Central memory CD8-positive, alpha-beta T cell (primary cell): ENCODE measurements at regions not wholly inside any gene's neighbourhood (a gene's known extent, or its start where the extent isn't known, plus 50 kb on each side); places are given as distances from the start of the nearest gene placed in this dataset.
"Not testable (repeated sequence)": the region's sequence is repeated elsewhere in the genome, so short reads cannot be mapped to it uniquely, and the experiment has no call there.

ENCODE experiments used
- ATAC-seq: fragments of 150-1000 bp; cut with Tn5 transposase; replicated peaks from 2 replicates; pipeline ENCODE4 v1.10.0; 2022; ENCODE audit warnings: mild to moderate bottlenecking, moderate FRiP score, moderate number of reproducible peaks; ENCODE audit not compliant: poor library complexity, severe bottlenecking; ENCODE audit errors: extremely low read depth
- DNase-seq, 2 donors: peaks; one replicate each; pipeline ENCODE4 v3.0.0; 2021; ENCODE audit warnings: low spot score in 2 of 2
- H3K27ac Mint-ChIP-seq: one replicate; pipeline ENCODE4 v1.8.0; 2022; ENCODE audit warnings: low read depth, mild to moderate bottlenecking, moderate library complexity, mixed read lengths
- H3K27me3 Mint-ChIP-seq: one replicate; pipeline ENCODE4 v1.8.0; 2022; ENCODE audit warnings: mixed read lengths
- H3K36me3 Mint-ChIP-seq: one replicate; pipeline ENCODE4 v1.8.0; 2022; ENCODE audit warnings: mild to moderate bottlenecking, moderate library complexity, mixed read lengths; ENCODE audit not compliant: insufficient read depth
- H3K4me1 Mint-ChIP-seq: one replicate; pipeline ENCODE4 v1.8.0; 2022; ENCODE audit warnings: mixed read lengths
- H3K4me3 Mint-ChIP-seq: one replicate; pipeline ENCODE4 v1.8.0; 2022; ENCODE audit warnings: mild to moderate bottlenecking, moderate library complexity, mixed read lengths
- H3K9me3 Mint-ChIP-seq: one replicate; pipeline ENCODE4 v1.8.0; 2022; ENCODE audit warnings: mixed read lengths

DNA sequence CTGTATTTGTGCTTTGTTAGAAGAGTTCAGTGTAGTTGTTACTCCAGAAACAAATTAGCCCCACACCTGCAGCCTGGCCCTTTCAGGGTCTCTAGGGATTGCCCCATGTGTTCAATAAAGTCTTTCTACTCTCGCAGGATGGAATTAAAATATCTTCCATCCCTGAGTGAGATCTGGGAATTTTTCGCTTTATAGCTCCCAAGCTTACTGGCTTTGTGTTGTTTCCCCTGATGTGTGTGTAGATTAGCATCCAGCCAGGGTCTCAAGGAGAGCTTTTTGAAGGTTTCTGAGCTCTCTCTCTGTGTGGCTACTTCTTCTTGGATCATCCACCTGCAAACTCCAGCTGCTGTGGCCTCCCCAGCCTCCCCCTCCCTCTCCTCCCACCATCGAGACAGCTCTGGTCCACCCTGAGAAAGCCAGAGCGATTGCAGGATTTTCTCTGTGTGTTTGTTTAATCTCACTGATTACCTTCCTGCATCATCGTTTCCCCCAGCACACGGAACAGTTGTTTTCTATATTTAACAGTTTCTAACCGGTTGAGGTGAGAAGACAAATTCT, 553.5 kb downstream of the TBC1D22A start:
- H3K36me3 Mint-ChIP-seq = no peaks in the 10 kb centered on the region
- H3K27ac Mint-ChIP-seq = no peak overlapping the region
- H3K4me1 Mint-ChIP-seq = no peaks in the 10 kb centered on the region
- DNase-seq (no peak), ATAC-seq (no peak)
- no peak overlapping the region for H3K4me3 Mint-ChIP-seq
- peaks cover 44% of the 10 kb centered on the region for H3K27me3 Mint-ChIP-seq
- no peaks in the 10 kb centered on the region for H3K9me3 Mint-ChIP-seq

DNA sequence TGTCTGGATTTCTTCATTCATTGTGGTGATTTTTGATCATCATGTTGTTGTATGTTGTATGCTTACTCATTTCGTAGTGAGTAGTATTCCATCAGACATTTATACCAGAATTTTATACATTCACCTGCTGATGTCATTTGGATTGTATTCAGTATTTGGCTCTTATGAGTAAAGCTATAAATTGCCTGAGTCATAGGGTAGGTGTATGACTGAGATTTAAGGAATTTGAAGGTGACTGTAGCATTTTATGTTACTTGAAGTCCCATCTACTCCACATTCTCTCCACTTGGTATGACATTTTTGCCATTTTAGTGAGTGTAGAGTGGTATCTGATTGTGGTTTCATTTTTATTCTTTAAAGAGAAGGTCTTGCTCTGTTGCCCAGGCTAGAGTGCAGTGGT, 548.2 kb downstream of the TBC1D22A start:
- no peak for ATAC-seq

DNA sequence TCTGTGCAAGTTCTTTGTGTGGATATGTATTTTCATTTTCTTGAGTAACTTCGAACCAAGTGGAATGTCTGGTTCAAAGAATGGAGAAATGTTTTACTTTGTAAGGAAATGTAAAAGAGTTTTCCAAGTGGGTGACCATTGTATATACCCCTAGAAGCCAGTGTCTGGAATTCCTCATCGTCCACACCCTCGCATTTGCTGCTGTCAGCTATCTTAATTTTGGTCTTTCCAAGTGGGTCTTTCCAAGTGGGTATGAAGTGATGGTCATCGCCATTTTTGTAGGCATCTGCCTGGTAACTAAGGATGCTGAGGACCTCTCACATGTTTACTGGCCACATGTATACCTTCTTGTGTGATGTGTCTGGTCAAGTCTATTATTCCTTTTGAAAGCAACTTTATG, 547.5 kb downstream of the TBC1D22A start:
- ATAC-seq (no peak), DNase-seq (no peak)
- peaks cover 18% of the 10 kb centered on the region for H3K27me3 Mint-ChIP-seq
- H3K4me1 Mint-ChIP-seq = no peaks in the 10 kb centered on the region
- H3K27ac Mint-ChIP-seq = no peak overlapping the region
- no peaks in the 10 kb centered on the region for H3K9me3 Mint-ChIP-seq
- H3K36me3 Mint-ChIP-seq = peaks cover 2% of the 10 kb centered on the region
- no peak overlapping the region for H3K4me3 Mint-ChIP-seq

More for the DNA sequence above, 548.2 kb downstream of the TBC1D22A start:
- Mint-ChIP-seq H3K4me3 (no peak overlapping the region), H3K9me3 (no peaks in the 10 kb centered on the region), H3K36me3 (peaks cover 2% of the 10 kb centered on the region), H3K27ac (no peak overlapping the region), H3K27me3 (peaks cover 25% of the 10 kb centered on the region), H3K4me1 (no peaks in the 10 kb centered on the region)
- DNase-seq = no peak

DNA sequence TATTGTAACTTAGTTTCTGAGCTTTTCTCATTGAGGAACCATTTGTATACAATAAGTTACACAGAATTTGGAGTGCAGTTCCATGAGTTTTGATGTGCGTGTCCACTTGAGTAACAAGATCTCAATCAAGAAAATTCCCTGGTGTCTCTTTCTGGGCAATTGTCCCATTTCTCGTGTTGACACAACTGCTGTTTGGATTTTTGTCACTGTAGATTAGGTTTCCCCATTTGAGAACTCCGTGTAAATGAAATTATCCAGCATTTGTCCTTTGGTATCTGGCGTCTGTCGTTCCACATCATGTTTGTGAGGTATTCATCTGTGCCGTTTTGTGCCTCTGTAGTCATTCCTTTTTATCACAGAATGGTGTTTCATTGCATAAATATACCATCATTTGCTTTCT, 547.0 kb downstream of the TBC1D22A start:
- Mint-ChIP-seq H3K27me3 (peaks cover 14% of the 10 kb centered on the region), H3K36me3 (peaks cover 2% of the 10 kb centered on the region), H3K4me1 (no peaks in the 10 kb centered on the region), H3K9me3 (no peaks in the 10 kb centered on the region), H3K4me3 (no peak overlapping the region), H3K27ac (no peak overlapping the region)
- ATAC-seq (no peak), DNase-seq (no peak)

DNA sequence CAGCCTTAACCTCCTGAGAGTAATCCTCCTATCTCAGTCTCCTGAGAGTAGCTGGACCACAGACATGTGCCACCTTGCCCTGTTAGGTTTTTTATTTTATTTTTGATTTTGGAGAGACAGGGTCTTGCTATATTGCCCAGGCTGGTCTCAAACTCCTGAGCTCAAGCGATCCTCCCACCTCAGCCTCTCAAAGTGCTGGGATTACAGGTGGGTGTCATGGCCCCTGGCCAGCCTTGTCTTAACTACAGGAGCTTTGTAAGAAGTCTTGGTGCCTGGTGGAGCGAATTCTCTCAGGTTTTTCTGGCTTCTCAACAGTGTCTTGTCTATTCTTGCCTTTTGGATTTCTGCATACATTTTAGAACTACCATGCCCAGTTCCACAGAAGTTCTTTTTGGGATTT, 546.4 kb downstream of the TBC1D22A start:
- DNase-seq = no peak
- H3K27ac Mint-ChIP-seq = no peak overlapping the region
- no peak for ATAC-seq
- H3K27me3 Mint-ChIP-seq = peaks cover 8% of the 10 kb centered on the region
- H3K36me3 Mint-ChIP-seq = peaks cover 2% of the 10 kb centered on the region
- no peaks in the 10 kb centered on the region for H3K4me1 Mint-ChIP-seq
- no peaks in the 10 kb centered on the region for H3K9me3 Mint-ChIP-seq
- no peak overlapping the region for H3K4me3 Mint-ChIP-seq

DNA sequence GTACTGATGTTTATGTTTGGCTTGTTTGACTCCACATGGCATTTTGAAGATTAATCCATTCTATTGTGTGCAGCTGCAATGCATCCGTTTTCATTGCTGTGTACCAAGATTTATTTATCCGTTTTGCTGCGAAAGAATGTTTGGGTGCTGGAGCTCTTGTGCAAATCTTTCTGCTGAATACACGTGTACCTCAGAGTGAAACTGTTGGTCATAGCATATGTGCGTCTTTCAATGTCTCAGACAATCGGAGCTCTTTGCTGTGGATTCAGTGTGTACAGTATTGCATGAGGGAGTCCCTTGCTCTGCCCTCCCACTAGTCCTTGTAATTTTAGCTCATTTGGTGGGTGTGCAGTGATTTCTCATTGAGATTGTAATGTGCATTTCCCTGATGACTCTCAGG, 545.4 kb downstream of the TBC1D22A start:
- H3K27me3 Mint-ChIP-seq = no peaks in the 10 kb centered on the region
- DNase-seq (no peak), ATAC-seq (no peak)
- H3K4me1 Mint-ChIP-seq = no peaks in the 10 kb centered on the region
- no peaks in the 10 kb centered on the region for H3K9me3 Mint-ChIP-seq
- no peak overlapping the region for H3K4me3 Mint-ChIP-seq
- H3K27ac Mint-ChIP-seq = no peak overlapping the region
- H3K36me3 Mint-ChIP-seq = peaks cover 2% of the 10 kb centered on the region

DNA sequence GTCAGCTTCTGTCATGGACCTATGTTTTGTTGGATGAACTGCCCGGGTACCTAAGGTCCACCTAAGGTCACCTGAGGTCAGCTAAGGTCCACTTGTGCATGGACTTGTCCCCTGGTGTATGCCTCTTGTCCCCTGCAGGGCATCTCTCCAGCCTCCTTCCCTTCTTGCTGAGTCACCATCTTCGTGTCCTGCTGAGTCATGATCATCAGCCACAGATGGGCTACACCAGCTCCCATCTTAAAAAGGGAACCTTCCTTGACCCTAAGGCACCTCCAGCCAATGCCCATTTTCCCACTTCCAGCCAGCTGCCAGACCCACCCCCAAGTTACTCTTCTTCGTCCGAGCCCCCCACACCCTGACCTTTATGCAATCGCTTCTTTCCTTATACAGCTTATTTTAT, 544.9 kb downstream of the TBC1D22A start:
- H3K4me1 Mint-ChIP-seq = no peaks in the 10 kb centered on the region
- H3K4me3 Mint-ChIP-seq = no peak overlapping the region
- ATAC-seq (no peak), DNase-seq (no peak)
- no peak overlapping the region for H3K27ac Mint-ChIP-seq
- H3K36me3 Mint-ChIP-seq = peaks cover 2% of the 10 kb centered on the region
- H3K27me3 Mint-ChIP-seq = no peaks in the 10 kb centered on the region
- no peaks in the 10 kb centered on the region for H3K9me3 Mint-ChIP-seq

DNA sequence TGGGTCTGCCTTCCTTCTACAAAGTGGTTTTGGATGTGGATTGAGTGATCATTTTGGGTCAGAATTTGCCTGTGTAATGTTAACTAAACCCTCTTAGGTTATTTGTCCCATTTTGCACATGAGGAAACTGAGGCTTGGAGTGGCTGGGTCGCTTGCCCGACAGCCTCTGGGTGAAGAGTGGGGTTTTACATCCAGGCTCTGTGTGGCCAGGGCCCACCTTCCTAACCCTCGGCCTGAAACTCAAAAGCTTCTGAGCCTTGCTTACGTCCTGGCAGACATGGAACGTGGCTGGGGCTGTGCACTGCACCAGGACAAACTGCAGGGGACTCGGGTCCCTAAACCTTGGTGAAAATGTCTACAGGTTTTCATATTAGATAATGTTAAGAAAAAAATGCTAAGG, 542.4 kb downstream of the TBC1D22A start:
- H3K36me3 Mint-ChIP-seq = peaks cover 2% of the 10 kb centered on the region
- ATAC-seq (no peak), DNase-seq (no peak)
- no peaks in the 10 kb centered on the region for H3K4me1 Mint-ChIP-seq
- no peak overlapping the region for H3K27ac Mint-ChIP-seq
- H3K9me3 Mint-ChIP-seq = no peaks in the 10 kb centered on the region
- H3K27me3 Mint-ChIP-seq = no peaks in the 10 kb centered on the region
- H3K4me3 Mint-ChIP-seq = no peak overlapping the region

DNA sequence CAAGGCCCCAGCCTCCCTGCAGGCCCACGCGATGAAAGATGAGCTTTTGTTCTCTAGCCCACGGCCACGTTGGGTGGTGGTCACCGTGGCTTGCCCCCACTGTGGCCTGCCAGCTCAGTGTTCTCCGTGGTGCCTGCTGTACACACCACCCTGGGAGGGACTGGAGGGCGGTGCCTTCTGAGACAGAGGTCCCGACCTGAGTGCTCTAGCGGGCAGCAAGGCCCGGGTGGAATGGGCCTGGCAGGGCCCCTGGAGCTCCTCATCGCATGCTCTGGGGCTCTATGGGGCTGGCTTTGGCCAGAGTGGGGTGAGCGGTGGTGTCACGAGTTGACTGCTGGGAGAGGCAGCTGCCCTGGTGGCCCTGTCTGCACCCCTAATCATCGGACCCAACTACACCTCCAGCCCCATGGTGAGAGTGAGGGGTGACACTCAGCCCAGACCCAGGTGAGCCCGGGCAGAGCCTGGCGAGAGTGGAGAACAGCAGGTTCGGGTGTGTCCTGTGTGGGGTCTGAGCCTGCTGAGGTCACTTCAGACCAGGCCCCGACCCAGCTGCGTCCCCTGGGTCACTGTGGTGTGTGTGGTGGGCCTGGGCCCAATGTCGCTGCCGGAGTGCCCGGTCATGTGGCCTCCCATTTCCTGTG, 541.9 kb downstream of the TBC1D22A start:
- H3K4me1 Mint-ChIP-seq = no peaks in the 10 kb centered on the region
- no peak overlapping the region for H3K4me3 Mint-ChIP-seq
- no peaks in the 10 kb centered on the region for H3K9me3 Mint-ChIP-seq
- H3K27ac Mint-ChIP-seq = no peak overlapping the region
- ATAC-seq (no peak), DNase-seq (no peak)
- H3K27me3 Mint-ChIP-seq = no peaks in the 10 kb centered on the region
- peaks cover 2% of the 10 kb centered on the region for H3K36me3 Mint-ChIP-seq

DNA sequence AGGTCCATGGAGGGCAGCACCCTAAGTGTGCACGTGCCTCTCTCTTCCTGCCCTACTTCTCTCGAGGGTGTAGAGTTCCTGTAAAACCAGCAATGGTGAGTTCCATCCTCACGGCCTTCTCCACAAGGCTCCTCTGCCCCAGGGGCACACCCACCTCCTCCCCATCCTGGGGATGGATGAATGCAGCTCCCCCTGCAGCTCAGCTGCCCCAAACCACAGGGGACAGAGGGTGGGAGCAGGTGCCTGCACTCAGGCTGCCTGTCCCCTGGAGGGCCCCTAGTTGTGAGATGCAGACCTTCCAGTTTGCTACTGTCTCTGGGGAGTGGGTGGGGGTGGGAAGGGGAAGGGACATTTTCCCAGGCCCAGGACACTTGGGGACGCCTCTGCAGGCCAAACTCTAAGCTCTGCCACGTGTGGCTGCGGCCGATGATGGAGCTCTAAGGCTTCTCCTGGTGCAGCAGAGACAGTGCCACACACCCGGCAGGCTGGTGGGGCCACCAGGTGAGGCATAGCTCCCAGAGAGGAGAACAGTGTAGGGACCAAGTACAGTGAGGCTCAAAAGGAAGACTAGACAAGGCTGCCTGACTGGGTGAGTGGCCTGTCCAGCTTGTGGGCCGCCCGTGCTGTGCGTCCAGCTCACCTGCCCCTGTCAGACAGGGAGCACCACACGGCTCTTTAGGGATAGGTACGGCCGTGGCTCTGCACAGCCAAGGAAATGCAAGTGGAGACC, 540.9 kb downstream of the TBC1D22A start:
- Mint-ChIP-seq H3K27ac (no peak overlapping the region), H3K36me3 (peaks cover 2% of the 10 kb centered on the region), H3K4me1 (no peaks in the 10 kb centered on the region), H3K9me3 (no peaks in the 10 kb centered on the region), H3K27me3 (no peaks in the 10 kb centered on the region), H3K4me3 (no peak overlapping the region)
- DNase-seq (no peak), ATAC-seq (no peak)

DNA sequence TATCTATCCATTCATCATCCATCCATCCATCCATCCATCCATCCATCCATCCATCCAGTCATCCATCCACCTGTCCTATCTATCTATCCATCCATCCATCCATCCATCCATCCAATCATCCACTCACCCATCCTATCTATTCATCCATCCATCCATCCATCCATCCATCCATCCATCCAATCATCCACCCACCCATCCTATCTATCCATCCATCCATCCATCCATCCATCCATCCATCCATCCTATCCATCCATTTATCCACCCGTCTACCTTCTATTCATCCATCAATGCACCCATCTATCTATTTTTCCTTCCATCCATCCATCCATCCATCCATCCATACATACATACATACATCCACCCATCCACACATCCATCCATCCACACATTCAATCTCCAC, 540.1 kb downstream of the TBC1D22A start:
- H3K27me3 Mint-ChIP-seq = not testable (repeated sequence)

DNA sequence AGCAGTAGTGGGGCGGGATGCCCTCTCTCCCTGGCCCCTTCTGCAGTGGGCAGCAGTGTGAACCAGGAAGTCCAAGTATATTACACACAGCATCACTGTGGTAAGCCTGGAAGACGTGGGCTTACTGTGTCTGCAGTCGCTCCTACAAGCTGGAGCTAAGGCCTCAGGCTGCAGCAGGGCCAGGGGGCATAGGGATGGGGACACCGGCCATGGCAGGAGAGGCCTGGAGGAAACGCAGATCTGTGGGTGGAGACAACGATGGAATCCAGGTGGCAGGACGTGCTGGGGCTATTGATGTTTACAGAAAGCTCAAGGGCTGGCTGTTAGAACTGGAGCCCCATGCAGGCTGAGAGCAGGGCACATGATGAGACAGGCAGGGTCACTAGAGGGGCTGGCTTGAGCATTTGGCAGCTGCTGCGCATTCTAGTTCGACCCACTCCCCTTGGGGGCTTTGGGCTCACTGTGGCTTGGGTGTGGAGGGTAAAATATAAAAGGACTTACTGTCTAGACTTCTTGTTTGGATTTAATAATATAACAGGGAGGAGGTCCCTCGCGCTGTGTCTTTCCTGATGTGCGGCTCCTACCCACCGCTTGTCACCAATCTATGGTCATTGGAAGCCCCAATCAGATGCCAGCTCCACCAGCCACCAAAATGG, 539.5 kb downstream of the TBC1D22A start:
- no peak overlapping the region for H3K27ac Mint-ChIP-seq
- H3K36me3 Mint-ChIP-seq = peaks cover under 1% of the 10 kb centered on the region
- H3K27me3 Mint-ChIP-seq = peaks cover 8% of the 10 kb centered on the region
- DNase-seq (no peak), ATAC-seq (no peak)
- H3K4me3 Mint-ChIP-seq = no peak overlapping the region
- H3K4me1 Mint-ChIP-seq = no peaks in the 10 kb centered on the region
- no peaks in the 10 kb centered on the region for H3K9me3 Mint-ChIP-seq

More for the DNA sequence above, 540.1 kb downstream of the TBC1D22A start:
- not testable (repeated sequence) for ATAC-seq, H3K27ac Mint-ChIP-seq, H3K4me3 Mint-ChIP-seq, H3K36me3 Mint-ChIP-seq, H3K4me1 Mint-ChIP-seq, H3K9me3 Mint-ChIP-seq, DNase-seq
